Testis (tissue), 2 donors: ENCODE measurements at regions not wholly inside any gene's neighbourhood (a gene's known extent, or its start where the extent isn't known, plus 50 kb on each side); places are given as distances from the start of the nearest gene placed in this dataset.

ENCODE experiments used
- DNase-seq: peaks from one replicate; pipeline ENCODE4 v3.0.0-alpha.2; 2019
- H3K27ac ChIP-seq, 2 donors: fragments of 200-600 bp; sonication (generic); one replicate each; pipeline ENCODE4 v1.5.1; 2019
- H3K27me3 ChIP-seq: fragments of 200-600 bp; sonication (generic); one replicate; pipeline ENCODE4 v1.5.1; 2019
- H3K36me3 ChIP-seq: fragments of 200-600 bp; sonication (generic); one replicate; pipeline ENCODE4 v1.5.1; 2017; ENCODE audit warnings: low read depth; ENCODE audit errors: missing control alignments
- H3K4me1 ChIP-seq: fragments of 200-600 bp; sonication (generic); one replicate; pipeline ENCODE4 v1.5.1; 2019
- H3K4me3 ChIP-seq, 2 donors: fragments of 200-600 bp; sonication (generic); one replicate each; pipeline ENCODE4 v1.5.1; 2017 to 2019
- H3K9me3 ChIP-seq: fragments of 200-600 bp; sonication (generic); one replicate; pipeline ENCODE4 v1.5.1; 2017
- POLR2A ChIP-seq: fragments of 450-650 bp; IDR thresholded peaks from one replicate; pipeline ENCODE4 v1.6.1; 2017; ENCODE audit warnings: antibody characterized with exemption, mild to moderate bottlenecking, moderate library complexity
- WGBS, 2 donors: methylation state at CpG; one replicate each; pipeline ENCODE4 v1.1.5; 2018; 5-methylcytosine and 5-hydroxymethylcytosine counted together
- intact Hi-C: fragments of 100-400 bp; cut with DNase I; formaldehyde crosslinking; loops from one replicate; pipeline ENCODE4 v1.15.1; 2023; ENCODE audit warnings: low total_unique reads
- TF ChIP-seq, protein P1 (sequence below), 3 experiments: fragments of 450-650 bp in 2 of 3; fragments of 200-600 bp in 1 of 3; sonication (generic) in 1 of 3; IDR thresholded peaks; one replicate each; pipeline ENCODE4 v1.5.1; 2016 to 2019; ENCODE audit warnings: antibody characterized with exemption in 3 of 3, mild to moderate bottlenecking in 2 of 3, moderate library complexity in 1 of 3

DNA sequence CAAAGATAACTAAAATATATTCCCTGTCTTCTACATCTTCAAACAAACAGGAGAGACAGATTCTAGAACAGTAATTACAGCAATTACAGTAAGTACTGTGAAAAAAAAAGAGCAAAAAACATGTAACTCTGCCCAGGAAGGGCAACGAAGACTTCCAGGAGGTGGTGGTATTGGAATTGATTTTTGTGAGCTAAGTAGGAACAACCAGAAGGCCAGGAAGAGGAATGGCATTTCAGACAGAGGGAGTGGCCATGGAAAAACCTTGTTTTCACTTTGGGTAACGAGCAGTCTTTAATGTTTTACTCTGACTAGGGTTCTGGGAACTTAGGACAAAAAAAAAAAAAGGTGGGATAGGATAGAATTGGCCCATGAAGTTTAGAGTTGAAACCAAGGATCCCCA is 196.3 kb upstream of the PLEKHG7 start:
- Histone ChIP-seq H3K36me3 (no peaks in the 10 kb centered on the region), H3K4me3 (no peak overlapping the region), H3K27ac (peak overlapping the region in 1 of 2 donors; percentile 64), H3K4me1 (peaks cover 29% of the 10 kb centered on the region), H3K9me3 (no peaks in the 10 kb centered on the region), H3K27me3 (no peaks in the 10 kb centered on the region)
- intact Hi-C loops: loop anchor here (10.0 kb wide), 1 partner anchor 48 kb away; no protein-coding TSS in a partner anchor
- DNase-seq: no peak
- whole genome bisulfite sequencing, 2 donors: 48 to 67% methylated on average over 2 of the region's 2 CpGs
- TF ChIP-seq, protein P1, sequence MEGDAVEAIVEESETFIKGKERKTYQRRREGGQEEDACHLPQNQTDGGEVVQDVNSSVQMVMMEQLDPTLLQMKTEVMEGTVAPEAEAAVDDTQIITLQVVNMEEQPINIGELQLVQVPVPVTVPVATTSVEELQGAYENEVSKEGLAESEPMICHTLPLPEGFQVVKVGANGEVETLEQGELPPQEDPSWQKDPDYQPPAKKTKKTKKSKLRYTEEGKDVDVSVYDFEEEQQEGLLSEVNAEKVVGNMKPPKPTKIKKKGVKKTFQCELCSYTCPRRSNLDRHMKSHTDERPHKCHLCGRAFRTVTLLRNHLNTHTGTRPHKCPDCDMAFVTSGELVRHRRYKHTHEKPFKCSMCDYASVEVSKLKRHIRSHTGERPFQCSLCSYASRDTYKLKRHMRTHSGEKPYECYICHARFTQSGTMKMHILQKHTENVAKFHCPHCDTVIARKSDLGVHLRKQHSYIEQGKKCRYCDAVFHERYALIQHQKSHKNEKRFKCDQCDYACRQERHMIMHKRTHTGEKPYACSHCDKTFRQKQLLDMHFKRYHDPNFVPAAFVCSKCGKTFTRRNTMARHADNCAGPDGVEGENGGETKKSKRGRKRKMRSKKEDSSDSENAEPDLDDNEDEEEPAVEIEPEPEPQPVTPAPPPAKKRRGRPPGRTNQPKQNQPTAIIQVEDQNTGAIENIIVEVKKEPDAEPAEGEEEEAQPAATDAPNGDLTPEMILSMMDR (IDR thresholded peaks at IDR 0.05): no peak
- no peak for TF ChIP-seq POLR2A

DNA sequence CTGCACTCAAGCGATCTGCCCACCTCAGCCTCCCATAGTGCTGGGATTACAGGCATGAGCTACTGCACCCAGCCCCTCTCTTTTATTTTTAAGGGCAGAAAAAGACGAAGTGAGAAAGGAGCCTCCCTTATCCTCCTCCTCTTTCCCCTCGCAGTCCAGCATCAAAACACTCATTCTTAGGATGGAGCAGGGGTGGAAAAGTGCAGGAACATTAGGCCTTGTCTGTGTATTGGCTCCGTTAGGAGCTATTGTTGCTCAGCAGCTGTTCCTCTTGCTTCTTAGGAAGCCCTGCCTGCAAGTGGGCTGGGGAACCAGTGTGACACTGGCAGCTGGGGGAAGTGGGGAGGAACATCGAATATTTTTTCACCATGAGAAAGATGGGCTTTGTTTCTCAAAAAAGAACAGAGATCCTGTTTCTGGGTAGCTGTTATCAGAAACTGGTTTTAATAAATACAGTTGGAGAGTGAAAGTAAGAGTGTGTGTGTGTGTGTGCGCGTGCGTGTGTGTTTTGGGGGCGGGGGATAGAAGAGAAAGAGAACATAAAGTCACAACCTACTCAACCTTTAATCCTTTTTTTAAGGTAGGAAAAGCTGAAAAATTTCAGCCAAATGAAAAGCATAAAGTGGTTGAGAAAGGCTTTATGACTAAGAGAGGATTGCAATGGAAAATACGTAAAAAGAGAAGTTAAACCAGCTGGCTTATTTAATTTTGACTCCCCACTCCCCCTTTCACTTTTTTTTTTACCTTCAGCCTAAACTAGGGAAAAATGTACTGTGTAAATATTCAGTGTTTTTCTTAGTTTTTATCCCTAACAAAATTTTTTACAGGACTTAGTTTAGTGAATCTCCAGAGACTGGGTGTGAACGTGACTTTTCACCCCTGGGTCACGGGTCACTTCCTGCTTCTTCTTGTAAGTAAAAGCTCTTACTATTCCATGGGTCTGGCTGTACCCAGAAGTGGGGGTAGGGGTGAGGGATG is 197.2 kb upstream of the PLEKHG7 start:
- intact Hi-C loops: loop anchor here (10.0 kb wide), 1 partner anchor 49 kb away; no protein-coding TSS in a partner anchor
- Histone ChIP-seq H3K36me3 (no peaks in the 10 kb centered on the region), H3K4me3 (no peak overlapping the region), H3K9me3 (no peaks in the 10 kb centered on the region), H3K27ac (peak overlapping the region; percentile 22 to 64), H3K4me1 (peaks cover 29% of the 10 kb centered on the region), H3K27me3 (no peaks in the 10 kb centered on the region)
- DNase-seq: peak; percentile 81
- 42% methylated on average over 12 of the region's 12 CpGs for WGBS, 2 donors
- TF ChIP-seq POLR2A: no peak
- TF ChIP-seq, protein P1 (IDR thresholded peaks at IDR 0.05): no peak

DNA sequence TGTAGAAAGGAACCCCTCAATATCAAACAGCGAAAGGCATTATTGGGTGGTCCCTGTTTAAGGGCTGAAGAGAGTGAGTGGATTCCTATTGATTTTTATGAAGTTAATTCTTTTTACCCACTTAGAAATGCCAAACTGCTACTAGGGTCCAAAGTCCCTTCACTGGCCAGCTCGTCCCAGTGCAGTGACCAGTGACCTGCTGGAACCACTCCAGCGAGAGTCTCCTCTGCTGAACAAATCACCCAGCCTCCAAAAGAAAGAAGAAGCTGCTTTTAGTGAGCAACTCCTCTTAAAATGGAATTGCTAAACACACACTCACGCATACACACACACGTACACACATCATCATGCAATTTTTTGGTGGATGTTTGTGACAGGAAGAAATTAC is 198.2 kb upstream of the PLEKHG7 start:
- Histone ChIP-seq H3K36me3 (no peaks in the 10 kb centered on the region), H3K4me1 (peaks cover 29% of the 10 kb centered on the region), H3K9me3 (no peaks in the 10 kb centered on the region), H3K4me3 (no peak overlapping the region), H3K27ac (peak overlapping the region; percentile 59 to 64), H3K27me3 (no peaks in the 10 kb centered on the region)
- intact Hi-C loops: loop anchor here (10.0 kb wide), 1 partner anchor 50 kb away; no protein-coding TSS in a partner anchor
- no peak for DNase-seq
- TF ChIP-seq, protein P1 (IDR thresholded peaks at IDR 0.05): no peak
- WGBS, 2 donors: 69 to 81% methylated on average over 5 of the region's 5 CpGs

DNA sequence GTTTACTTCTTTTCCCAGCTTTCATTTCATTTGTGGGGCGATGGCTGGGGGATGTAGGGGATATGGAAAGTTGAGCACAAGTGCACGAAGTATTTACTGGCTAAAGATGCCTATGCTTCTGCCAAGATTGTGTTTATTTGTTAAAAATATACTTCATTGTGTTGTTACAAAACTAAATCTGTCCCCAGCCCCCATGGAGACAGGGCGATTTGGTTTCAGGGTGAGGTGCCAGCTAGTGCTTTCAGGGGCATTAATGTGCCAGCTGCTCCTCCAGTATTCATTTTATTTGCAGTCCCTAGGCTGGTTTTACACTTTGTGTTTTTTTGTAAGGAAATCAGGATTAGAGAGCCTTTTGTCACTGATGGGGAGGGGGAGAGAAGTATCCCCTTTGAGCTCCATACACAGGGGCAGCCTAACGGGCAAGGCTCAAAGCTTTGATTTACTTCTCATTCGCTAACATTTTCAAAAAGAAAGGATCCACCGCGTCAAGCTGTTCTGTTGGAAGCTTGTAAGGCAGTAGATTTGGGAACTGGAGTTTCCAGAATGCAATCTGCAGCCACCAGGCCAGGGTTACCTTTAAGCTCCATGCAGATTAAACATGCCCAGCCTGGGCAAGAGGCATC is 198.7 kb upstream of the PLEKHG7 start:
- H3K27me3 ChIP-seq: no peaks in the 10 kb centered on the region
- peaks cover 29% of the 10 kb centered on the region for H3K4me1 ChIP-seq
- no peaks in the 10 kb centered on the region for H3K36me3 ChIP-seq
- no peak overlapping the region for H3K4me3 ChIP-seq
- TF ChIP-seq POLR2A: no peak
- TF ChIP-seq, protein P1 (IDR thresholded peaks at IDR 0.05): no peak
- WGBS, 2 donors: 62 to 68% methylated on average over 7 of the region's 7 CpGs
- peak overlapping the region; percentile 59 to 64 for H3K27ac ChIP-seq
- H3K9me3 ChIP-seq: no peaks in the 10 kb centered on the region
- no peak for DNase-seq
- intact Hi-C loops: loop anchor here (10.0 kb wide), 1 partner anchor 51 kb away; no protein-coding TSS in a partner anchor
